SK-N-MC (cell line): ENCODE measurements at regions not wholly inside any gene's neighbourhood (a gene's known extent, or its start where the extent isn't known, plus 50 kb on each side); places are given as distances from the start of the nearest gene placed in this dataset.

Experiments
- EZH2 ChIP-seq: fragments of 200-600 bp; sonication (generic); IDR thresholded peaks from one replicate; pipeline ENCODE4 v1.6.1; 2017; ENCODE audit warnings: antibody characterized with exemption
- FOXP2 ChIP-seq: optimal IDR thresholded peaks from 2 replicates; pipeline ENCODE3; 2011; ENCODE audit warnings: mild to moderate bottlenecking, moderate library complexity; ENCODE audit not compliant: insufficient read depth; ENCODE audit errors: extremely low read length, control extremely low read depth
- POLR2AphosphoS5 ChIP-seq: IDR thresholded peaks from 2 replicates; pipeline ENCODE4 v1.6.1; 2012; ENCODE audit warnings: mild to moderate bottlenecking, low read depth, low read length, borderline replicate concordance

GRCh38 chr12:38445040-38445439 lies 128.5 kb downstream of the ALG10B start:
- TF ChIP-seq EZH2, result no peak
- no peak for TF ChIP-seq POLR2AphosphoS5
- no peak for TF ChIP-seq FOXP2
